GM12874 (cell line): ENCODE measurements at regions not wholly inside any gene's neighbourhood (a gene's known extent, or its start where the extent isn't known, plus 50 kb on each side); places are given as distances from the start of the nearest gene placed in this dataset.

Source experiments
- TF ChIP-seq, protein P1 (sequence below): IDR thresholded peaks from 2 replicates; pipeline ENCODE4 v1.5.1; 2011; ENCODE audit warnings: low read depth, mild to moderate bottlenecking, control low read depth, low read length, moderate library complexity; ENCODE audit not compliant: insufficient read depth

GRCh38 chr2:23271230-23271629 lies 113.7 kb upstream of the KLHL29 start:
- TF ChIP-seq, protein P1, sequence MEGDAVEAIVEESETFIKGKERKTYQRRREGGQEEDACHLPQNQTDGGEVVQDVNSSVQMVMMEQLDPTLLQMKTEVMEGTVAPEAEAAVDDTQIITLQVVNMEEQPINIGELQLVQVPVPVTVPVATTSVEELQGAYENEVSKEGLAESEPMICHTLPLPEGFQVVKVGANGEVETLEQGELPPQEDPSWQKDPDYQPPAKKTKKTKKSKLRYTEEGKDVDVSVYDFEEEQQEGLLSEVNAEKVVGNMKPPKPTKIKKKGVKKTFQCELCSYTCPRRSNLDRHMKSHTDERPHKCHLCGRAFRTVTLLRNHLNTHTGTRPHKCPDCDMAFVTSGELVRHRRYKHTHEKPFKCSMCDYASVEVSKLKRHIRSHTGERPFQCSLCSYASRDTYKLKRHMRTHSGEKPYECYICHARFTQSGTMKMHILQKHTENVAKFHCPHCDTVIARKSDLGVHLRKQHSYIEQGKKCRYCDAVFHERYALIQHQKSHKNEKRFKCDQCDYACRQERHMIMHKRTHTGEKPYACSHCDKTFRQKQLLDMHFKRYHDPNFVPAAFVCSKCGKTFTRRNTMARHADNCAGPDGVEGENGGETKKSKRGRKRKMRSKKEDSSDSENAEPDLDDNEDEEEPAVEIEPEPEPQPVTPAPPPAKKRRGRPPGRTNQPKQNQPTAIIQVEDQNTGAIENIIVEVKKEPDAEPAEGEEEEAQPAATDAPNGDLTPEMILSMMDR = no peak

DNA sequence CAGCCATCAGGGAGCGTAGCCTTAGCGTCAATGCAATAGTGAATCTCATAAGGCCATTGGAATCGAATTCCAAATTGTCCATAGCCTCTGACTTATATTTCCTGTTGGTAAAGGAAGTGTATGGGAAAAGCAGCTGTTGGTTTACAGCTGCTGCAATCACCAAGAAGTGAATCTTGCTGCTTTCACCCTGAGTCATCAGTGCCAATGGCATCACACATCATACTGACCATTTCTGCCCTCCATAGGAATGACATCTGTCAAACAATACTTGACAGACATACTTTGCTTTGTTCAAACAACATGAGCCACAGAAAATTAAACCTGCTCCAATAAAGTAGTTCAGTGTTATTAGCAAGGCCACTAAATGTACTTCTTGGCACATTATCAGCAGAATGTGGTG lies 111.2 kb upstream of the KLHL29 start:
- TF ChIP-seq, protein P1 = no peak

DNA sequence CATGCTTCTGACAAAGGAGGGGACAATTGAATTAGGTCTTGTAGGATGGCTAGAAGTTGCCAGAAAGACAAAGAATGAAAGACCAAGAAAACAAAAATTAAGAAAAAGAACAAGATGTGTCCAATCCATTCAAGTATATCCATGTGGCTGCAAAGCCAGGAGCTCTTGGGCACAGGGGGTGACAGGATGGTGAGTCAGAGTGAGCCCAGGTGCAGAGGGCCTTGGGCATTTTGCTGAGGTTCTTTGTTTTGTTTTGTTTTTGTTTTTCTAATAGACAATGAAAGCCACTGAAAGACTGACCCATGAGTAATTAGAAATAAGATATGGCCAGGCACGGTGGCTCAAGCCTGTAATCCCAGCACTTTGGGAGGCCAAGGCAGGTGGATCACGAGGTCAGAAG lies 104.6 kb upstream of the KLHL29 start:
- TF ChIP-seq, protein P1 = no peak

- TF ChIP-seq, protein P1 = no peak
These were observed 101.3 kb upstream of the KLHL29 start for GRCh38 chr2:23283653-23284052.

- TF ChIP-seq, protein P1 = no peak
These were observed 99.7 kb upstream of the KLHL29 start for GRCh38 chr2:23285091-23285800.

GRCh38 chr2:23286031-23286757 lies 98.8 kb upstream of the KLHL29 start:
- TF ChIP-seq, protein P1 = no peak

DNA sequence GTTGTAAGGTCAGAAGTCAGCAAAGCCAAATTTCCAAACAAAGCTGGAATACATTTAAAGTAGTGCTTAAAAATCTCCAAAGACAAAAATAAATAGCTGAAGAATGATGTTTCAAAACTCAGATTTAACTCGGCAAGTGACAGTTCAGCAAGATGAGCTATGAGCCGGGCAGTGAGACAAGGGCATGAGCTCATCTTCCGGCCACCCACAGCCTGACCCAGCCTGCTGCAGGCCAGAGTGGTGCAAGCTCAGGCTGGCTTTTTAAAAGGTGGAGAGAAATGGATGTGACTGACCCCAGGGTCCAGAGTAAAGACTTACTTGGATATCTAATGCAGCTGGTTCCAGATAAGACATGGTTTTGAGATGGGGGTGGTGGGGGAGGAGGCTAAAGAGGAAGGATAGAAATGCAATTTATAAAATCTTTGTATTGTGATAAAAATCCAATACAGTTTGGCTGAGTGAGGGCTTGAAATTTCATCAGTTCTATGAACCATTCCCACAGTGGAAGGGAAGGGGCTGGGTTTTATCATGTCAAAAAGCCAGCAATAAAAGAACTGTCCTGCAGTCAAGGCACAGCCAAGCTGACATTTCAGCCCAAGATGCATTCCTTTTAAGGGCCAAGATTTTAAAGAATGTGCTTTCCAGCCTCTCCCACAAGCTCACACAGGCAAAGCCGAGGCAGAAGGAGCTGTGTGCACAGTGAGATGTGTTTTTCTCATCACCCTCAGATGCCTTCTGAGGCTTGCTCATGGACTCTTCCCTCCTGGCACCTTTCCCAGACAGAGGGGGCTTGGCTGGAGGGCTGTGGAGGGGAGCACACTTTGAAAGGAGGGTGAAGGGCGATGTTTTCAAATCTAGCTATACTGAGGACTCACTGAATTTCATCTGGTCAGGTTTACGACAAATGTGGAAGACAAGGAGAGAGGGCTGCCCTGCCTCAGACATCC lies 97.9 kb upstream of the KLHL29 start:
- TF ChIP-seq, protein P1 = no peak
